ENCODE measurements at regions not wholly inside any gene's neighbourhood (a gene's known extent, or its start where the extent isn't known, plus 50 kb on each side); places are given as distances from the start of the nearest gene placed in this dataset.
"Not testable (repeated sequence)": the region's sequence is repeated elsewhere in the genome, so short reads cannot be mapped to it uniquely, and the experiment has no call there.

DNA sequence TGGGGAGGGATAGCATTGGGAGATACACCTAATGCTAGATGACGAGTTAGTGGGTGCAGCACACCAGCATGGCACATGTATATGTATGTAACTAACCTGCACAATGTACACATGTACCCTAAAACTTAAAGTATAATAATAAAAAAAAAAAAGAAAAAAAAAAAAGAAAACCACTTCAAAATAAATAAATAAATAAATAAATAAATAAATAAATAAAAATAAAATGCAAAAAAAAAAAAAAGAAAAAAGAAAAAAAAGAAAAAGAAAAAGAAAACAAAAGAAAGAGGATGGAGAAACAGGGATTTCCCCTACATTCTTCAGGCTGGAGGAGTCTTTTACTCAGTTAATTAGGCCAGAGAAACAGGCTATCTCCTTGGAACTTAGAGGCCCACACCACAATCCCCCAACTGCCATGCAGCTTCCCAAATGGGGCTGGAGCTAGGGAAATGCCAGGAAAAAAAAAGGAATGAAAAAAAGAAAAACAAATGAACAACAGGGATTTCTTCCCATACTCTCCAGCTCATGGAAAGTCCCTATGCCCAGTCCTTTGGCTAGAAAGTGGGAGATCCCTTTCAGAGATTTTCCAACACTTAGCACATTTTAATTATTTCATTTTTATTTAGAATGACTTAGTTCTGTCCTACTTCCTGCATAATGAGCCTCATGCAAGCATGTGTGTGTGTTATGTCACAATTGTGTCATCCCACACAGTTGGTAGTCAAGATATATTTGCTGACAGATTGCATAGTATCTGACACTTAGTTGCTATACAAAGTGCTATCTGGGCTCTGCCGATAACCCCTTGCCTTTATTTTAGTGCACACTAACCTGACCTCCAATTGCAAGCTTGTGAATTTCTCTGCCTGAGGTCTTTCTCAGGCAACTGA is 486.4 kb downstream of the PLPP3 start:
- Mint-ChIP-seq H3K27ac (ENCODE audit: unreplicated experiment) (no peak overlapping the region), H3K4me3 (ENCODE audit: low read depth, unreplicated experiment) (no peak overlapping the region), H3K4me1 (ENCODE audit: low read depth, unreplicated experiment) (no peaks in the 10 kb centered on the region), H3K27me3 (ENCODE audit: unreplicated experiment) (no peaks in the 10 kb centered on the region), H3K9me3 (ENCODE audit: low read depth, unreplicated experiment) (peaks cover 5% of the 10 kb centered on the region), H3K36me3 (ENCODE audit: insufficient read depth, unreplicated experiment) (no peaks in the 10 kb centered on the region)
- TF ChIP-seq CTCF (IDR thresholded peaks at IDR 0.05; ENCODE audit: unreplicated experiment), result no peak
- no peak for DNase-seq
- intact Hi-C loops (cut with micrococcal nuclease; ENCODE audit: unreplicated experiment), result no loop called here
- CTCF ChIA-PET, result no interaction called here
- no TSS peak for BruUV-seq (replicated peaks)

- H3K4me3 Mint-ChIP-seq (ENCODE audit: low read depth, unreplicated experiment); DNase-seq; intact Hi-C loops (cut with micrococcal nuclease; ENCODE audit: unreplicated experiment); H3K27ac Mint-ChIP-seq (ENCODE audit: unreplicated experiment); H3K9me3 Mint-ChIP-seq (ENCODE audit: low read depth, unreplicated experiment); CTCF ChIA-PET; H3K27me3 Mint-ChIP-seq (ENCODE audit: unreplicated experiment); H3K36me3 Mint-ChIP-seq (ENCODE audit: insufficient read depth, unreplicated experiment); H3K4me1 Mint-ChIP-seq (ENCODE audit: low read depth, unreplicated experiment); BruUV-seq (replicated peaks): not testable (repeated sequence)
These were observed 489.5 kb downstream of the PLPP3 start for GRCh38 chr1:56089826-56090225.

DNA sequence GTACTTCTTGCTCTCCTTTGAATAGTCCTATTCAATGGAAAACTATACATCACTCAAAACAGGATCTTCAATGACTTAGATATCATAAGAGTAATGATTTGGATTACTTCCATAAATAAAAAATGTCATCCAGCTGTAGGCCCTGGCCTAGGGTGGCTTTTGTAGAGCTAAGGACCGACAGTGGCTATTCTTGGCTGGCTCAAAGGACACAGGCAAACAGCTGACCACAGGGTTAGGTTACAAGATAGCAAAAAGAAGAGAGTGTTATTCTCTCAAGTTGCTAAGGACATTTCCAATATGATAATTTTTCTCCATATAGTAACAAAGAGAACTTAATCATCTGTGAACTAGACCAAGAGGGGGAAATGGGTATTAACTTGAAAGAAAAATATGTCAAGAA is 495.1 kb downstream of the PLPP3 start:
- no peaks in the 10 kb centered on the region for H3K4me1 Mint-ChIP-seq (ENCODE audit: low read depth, unreplicated experiment)
- no peak overlapping the region for H3K4me3 Mint-ChIP-seq (ENCODE audit: low read depth, unreplicated experiment)
- intact Hi-C loops (cut with micrococcal nuclease; ENCODE audit: unreplicated experiment), result no loop called here
- no peaks in the 10 kb centered on the region for H3K36me3 Mint-ChIP-seq (ENCODE audit: insufficient read depth, unreplicated experiment)
- H3K27me3 Mint-ChIP-seq (ENCODE audit: unreplicated experiment), result no peaks in the 10 kb centered on the region
- H3K9me3 Mint-ChIP-seq (ENCODE audit: low read depth, unreplicated experiment), result peaks cover 7% of the 10 kb centered on the region
- no peak overlapping the region for H3K27ac Mint-ChIP-seq (ENCODE audit: unreplicated experiment)
- no peak for DNase-seq
- BruUV-seq (replicated peaks), result no TSS peak
- CTCF ChIA-PET, result no interaction called here
- no peak for TF ChIP-seq CTCF (IDR thresholded peaks at IDR 0.05; ENCODE audit: unreplicated experiment)

DNA sequence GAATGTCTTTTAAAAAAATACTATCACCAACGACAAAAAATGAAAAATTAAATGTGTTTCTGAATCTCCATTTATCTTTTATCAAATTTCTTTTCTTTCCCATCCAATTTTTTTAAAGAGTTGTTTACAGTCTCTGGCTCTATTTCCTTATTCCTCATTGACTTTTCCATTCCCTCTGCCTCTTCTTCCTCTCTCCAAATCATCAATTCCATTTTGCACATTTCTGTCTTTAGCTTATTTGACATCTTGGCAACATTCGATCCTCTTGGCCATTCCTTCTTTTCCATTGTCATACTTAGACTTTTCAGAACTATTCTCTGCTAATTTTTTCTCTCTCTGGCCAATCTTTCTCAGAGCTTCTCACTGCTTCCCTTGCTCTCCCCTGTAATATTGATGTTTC is 497.6 kb downstream of the PLPP3 start:
- Mint-ChIP-seq H3K4me1 (ENCODE audit: low read depth, unreplicated experiment) (no peaks in the 10 kb centered on the region), H3K27me3 (ENCODE audit: unreplicated experiment) (no peaks in the 10 kb centered on the region), H3K9me3 (ENCODE audit: low read depth, unreplicated experiment) (peaks cover 4% of the 10 kb centered on the region), H3K36me3 (ENCODE audit: insufficient read depth, unreplicated experiment) (no peaks in the 10 kb centered on the region), H3K4me3 (ENCODE audit: low read depth, unreplicated experiment) (no peak overlapping the region), H3K27ac (ENCODE audit: unreplicated experiment) (no peak overlapping the region)
- BruUV-seq (replicated peaks), result no TSS peak
- no peak for TF ChIP-seq CTCF (IDR thresholded peaks at IDR 0.05; ENCODE audit: unreplicated experiment)
- DNase-seq, result no peak
- intact Hi-C loops (cut with micrococcal nuclease; ENCODE audit: unreplicated experiment), result no loop called here
- CTCF ChIA-PET, result no interaction called here

DNA sequence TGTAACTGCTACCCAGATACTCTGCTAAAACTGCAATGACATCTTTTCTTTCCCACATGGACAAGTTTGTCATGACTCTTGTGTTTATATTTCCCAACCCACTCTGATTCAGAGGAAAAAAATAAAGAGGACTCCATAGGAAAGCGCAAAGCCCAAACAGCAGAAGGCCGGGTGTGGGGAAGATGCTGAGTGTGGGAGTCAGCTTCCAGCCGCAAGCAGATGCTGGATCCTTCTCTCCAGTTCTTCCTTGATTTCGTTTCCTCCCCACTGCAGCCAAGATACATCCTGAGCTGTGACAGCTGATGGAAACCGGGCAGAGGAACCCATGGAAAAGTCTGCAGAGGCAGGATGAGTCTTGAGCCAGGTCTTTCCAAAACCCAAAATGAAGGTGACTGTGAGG is 498.2 kb downstream of the PLPP3 start:
- peaks cover 8% of the 10 kb centered on the region for H3K9me3 Mint-ChIP-seq (ENCODE audit: low read depth, unreplicated experiment)
- no TSS peak for BruUV-seq (replicated peaks)
- no peak overlapping the region for H3K4me3 Mint-ChIP-seq (ENCODE audit: low read depth, unreplicated experiment)
- no peaks in the 10 kb centered on the region for H3K36me3 Mint-ChIP-seq (ENCODE audit: insufficient read depth, unreplicated experiment)
- TF ChIP-seq CTCF (IDR thresholded peaks at IDR 0.05; ENCODE audit: unreplicated experiment), result no peak
- intact Hi-C loops (cut with micrococcal nuclease; ENCODE audit: unreplicated experiment), result no loop called here
- no peaks in the 10 kb centered on the region for H3K4me1 Mint-ChIP-seq (ENCODE audit: low read depth, unreplicated experiment)
- CTCF ChIA-PET, result no interaction called here
- no peak overlapping the region for H3K27ac Mint-ChIP-seq (ENCODE audit: unreplicated experiment)
- DNase-seq, result no peak
- H3K27me3 Mint-ChIP-seq (ENCODE audit: unreplicated experiment), result no peaks in the 10 kb centered on the region

All from Calu3 (cell line).